Stimulated activated CD4-positive, alpha-beta T cell treated with anti-CD3 and anti-CD28 coated beads, Interleukin-1b, Interleukin-23, amount 100 ng/mL, for 24 hours (primary cell): ENCODE measurements at regions not wholly inside any gene's neighbourhood (a gene's known extent, or its start where the extent isn't known, plus 50 kb on each side); places are given as distances from the start of the nearest gene placed in this dataset.

ENCODE experiments used
- DNase-seq, 4 experiments: peaks; one replicate each; pipeline ENCODE4 v3.0.0-alpha.2; 2020; ENCODE audit warnings: low read depth in 4 of 4, low spot score in 1 of 4

DNA sequence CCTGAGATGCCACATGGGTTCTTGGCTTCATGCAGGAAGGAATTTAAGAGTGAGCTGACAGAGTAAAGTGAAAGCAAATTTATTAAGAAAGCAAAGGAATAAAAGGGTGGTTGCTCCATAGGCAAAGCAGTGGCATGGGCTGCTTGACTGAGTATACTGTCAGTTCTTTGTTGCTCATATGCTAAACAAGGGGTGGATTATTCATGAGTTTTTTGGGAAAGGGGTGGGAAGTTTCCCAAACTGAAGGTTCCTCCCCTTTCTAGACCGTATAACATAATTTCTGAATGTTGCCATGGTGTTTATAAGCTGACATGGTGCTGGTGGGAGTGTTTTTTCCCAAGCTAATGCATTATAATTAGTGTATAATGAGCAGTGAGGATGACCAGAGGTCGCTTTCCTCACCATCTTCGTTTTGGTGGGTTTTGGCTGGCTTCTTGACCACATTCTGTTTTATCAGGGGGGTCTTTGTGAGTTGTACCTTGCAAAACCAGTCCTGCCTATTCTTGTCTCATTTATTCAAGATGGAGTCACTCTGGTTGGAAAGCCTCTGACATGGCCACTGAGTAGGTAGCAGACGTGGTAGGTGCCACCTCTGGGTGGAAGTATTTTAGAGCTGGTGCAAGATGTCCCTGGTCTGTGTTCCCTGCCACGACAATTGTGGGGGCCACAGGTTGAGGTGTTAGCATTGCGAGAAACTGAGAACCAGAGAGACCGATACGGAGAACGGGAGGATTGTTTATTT, 107.5 kb upstream of the SDK1 start:
- DNase-seq = no peak

DNA sequence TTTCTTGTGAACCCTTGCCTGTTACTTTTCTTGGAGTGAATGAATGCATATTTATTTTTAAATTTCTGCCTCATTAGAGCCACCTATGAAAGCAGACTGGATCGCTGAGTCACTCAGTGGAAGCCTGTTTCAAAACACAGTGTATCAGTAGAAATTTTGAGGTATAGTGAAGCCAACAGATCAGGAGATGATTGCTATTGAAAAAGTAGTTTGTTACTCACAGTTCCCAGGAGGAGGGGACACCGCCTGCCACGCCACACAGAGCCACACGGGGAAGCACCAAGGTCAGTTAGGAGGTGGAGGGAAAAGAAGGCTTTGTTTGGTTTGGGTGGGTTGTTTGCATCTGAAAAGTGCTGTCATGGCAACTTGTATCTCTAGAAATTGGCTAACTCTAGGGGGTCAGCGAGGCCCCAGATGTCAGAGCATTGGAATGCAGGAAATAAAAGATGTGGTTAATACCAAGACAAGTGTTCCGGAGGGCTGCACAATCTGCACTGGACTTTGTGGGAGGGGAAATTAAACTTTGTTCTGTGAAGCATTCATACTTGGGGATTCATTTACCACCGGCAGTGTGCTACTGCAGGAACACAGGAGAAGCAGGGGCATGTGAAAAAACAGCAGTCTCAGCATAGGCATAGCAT, 106.4 kb upstream of the SDK1 start:
- DNase-seq = no peak

DNA sequence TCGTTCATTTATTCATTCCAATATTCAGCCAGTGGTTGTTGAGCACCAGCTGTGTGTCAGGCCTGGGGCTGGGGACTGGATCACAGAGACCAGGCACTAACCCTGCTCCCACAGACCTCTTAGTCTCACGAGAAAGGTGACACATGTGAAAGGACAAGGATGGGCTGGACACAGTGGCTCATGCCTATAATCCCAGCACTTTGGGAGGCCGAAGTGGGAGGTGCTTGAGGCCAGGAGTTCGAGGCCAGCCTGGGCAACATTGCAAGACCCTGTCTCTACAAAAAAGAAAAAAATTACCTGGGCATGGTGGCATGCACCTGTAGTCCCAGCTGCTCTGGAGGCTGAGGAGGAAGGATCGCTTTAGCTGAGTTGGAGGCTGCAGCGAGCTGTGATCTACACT, 105.9 kb upstream of the SDK1 start:
- DNase-seq = no peak

DNA sequence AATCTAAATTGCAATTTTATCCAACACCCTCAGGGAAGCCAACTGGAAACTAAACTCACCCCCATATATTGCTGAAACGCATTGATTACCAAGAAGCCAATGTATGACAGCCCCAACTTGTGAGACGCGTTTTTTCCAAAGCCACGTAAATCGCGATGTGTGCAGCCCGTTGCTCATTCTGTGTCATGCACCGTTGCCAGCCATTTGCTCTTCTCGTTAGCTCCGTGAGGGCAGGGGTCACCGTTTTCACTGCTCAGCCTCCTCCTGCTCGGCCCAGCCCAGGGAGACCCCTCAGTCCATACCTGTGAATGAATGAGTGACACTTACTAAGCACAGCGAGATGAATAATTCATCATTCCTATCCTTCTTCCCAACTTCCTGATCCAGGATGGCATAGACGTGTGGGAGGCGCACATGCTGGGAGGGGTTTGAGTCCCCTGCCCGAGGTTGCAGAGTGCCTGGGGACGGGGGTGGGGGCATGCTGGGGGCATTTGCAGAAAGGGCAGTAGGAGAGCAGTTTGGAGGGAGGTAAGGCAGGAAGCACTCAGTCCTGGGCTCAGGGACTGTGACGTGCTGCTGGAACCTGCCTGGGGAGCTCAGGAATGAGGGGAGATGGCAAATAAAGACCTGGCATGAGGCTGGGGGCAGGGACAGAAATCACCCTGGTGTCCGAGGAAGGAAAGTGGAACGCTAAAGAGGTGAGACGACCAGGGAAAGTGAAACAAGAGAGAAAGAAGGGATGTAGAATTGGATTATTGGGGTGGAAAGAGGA, 104.2 kb upstream of the SDK1 start:
- DNase-seq = no peak

GRCh38 chr7:3197567-3198213, 103.4 kb upstream of the SDK1 start:
- DNase-seq = no peak

GRCh38 chr7:3198316-3198715, 102.7 kb upstream of the SDK1 start:
- DNase-seq = no peak

- peak in 1 of 4 experiments; percentile 4 for DNase-seq
These were observed 100.5 kb upstream of the SDK1 start for GRCh38 chr7:3200504-3200903.

- no peak for DNase-seq
These were observed 99.7 kb upstream of the SDK1 start for GRCh38 chr7:3201306-3201705.

DNA sequence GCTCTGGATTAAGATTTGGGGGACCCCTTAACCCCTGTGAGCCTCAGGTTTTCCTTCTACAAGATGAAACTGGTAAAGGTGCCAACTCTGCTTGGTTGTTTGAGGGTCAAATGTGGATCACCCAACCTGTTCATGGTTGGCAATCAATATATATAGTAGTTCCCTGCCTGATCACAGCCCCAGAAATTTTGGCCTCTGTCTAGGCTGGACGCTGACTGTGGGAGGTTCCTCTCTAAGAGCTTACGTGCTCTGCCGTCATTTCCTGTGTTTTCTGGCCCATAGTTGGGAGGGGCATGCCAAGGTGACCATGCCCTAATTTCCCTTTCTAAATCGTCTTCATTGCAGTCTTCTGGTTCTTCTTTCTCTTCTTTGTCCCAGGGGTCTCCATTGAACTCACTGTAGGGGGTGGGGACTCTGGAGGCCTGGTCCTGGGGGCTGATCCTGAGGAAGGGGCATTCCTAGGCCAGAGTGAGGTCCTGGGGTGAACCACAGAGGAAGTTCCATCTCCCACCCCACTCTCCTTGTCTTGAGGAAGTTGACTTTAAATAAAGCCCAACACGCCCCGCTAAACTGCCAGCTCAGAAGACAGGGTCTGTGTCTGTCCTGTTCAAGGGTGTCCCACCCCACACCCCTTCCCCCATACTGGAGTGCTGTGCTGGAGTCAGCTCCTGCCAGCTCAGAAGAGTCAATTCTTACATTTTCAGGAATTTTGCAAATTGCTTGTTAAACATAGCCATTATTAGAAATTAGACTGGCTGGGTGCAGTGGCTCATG, 98.9 kb upstream of the SDK1 start:
- DNase-seq = no peak

DNA sequence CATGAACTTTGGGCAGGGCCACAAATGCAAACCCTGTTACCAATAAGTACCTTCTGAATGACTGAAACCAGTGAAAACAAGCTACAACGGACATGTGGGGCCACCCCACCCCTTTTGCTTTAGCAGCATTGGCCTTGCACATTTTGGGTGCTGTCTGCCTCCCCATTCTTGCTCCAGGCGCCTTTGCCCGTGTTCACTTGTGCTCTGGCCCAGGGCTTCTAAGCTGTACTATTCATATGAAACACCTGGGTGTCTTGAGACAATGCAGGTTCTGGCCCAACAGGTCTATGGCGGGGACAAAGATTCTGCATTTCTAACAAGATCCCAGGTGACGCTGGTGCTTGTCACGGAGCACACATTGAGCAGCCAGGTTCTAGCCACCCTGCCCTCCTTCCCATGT, 96.5 kb upstream of the SDK1 start:
- DNase-seq = no peak

GRCh38 chr7:3206101-3206500, 95.0 kb upstream of the SDK1 start:
- DNase-seq = no peak

DNA sequence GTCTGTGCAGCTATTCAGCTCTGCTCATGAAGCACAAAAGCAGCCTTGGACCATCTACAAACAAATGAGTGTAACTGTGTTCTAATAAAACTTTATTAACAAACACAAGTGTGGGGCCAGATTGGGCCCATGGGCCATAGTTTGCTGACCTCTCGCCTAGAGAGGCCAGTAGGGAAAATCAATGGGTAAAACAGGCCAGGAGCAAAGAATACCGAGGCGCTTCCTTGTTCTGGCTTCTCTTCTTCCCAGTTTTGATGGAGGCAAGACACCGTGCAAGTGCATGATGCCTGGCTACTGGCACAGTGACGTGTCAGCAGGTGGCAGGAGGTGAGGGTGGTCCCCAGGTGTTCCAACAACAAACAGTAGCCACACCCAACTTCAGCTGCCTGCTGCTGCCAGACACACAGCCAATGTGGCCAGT, 94.3 kb upstream of the SDK1 start:
- no peak for DNase-seq

- no peak for DNase-seq
These were observed 93.6 kb upstream of the SDK1 start for GRCh38 chr7:3207387-3207902.

- DNase-seq = no peak
These were observed 90.5 kb upstream of the SDK1 start for GRCh38 chr7:3210531-3210930.

- DNase-seq = no peak
These were observed 87.0 kb upstream of the SDK1 start for GRCh38 chr7:3214090-3214413.

DNA sequence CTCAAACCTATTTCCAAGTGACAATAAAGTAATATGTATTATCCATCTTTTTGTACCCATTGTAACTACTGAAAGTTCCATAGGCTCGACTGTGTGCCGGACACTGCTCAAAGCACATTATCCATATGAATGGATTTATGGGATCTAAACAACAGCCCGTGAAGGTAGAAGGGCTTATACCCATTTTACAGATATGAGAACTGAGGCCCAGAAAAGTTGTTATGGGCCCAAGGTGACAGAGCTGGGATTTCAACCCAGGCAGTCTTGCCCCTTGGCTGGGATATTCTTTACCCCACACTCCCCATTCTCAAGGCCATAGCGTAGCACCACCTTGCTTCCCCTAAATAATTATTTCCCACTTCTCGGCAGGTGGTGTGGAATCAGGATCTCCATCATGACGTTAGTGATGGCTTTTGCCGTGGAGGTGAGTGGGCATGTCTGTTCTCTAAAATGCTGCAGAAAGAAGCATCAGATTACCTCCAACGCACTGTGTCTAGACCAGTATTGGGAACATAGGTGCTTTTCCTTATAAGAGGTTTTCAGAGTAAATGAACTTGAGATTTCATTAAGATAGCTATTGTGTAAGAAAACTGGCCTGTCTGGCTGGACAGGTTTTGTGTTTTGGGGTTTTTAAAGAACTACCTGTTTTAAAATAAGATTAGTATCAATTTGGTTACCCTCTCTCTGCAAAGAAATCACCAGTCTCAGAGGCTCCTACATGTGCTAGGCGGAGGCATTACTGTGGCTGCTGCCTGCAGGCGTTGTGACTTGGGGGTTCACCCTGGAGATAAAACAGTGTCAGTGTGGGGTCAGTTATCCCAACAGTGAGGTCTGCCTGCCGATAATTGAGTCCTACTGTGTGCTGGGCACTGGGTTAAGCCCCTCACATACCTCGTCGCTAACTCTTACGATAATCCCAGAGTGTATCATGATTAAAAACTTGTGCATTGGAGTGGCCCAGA, 85.1 kb upstream of the SDK1 start:
- no peak for DNase-seq

- no peak for DNase-seq
These were observed 83.9 kb upstream of the SDK1 start for GRCh38 chr7:3217166-3217565.

DNA sequence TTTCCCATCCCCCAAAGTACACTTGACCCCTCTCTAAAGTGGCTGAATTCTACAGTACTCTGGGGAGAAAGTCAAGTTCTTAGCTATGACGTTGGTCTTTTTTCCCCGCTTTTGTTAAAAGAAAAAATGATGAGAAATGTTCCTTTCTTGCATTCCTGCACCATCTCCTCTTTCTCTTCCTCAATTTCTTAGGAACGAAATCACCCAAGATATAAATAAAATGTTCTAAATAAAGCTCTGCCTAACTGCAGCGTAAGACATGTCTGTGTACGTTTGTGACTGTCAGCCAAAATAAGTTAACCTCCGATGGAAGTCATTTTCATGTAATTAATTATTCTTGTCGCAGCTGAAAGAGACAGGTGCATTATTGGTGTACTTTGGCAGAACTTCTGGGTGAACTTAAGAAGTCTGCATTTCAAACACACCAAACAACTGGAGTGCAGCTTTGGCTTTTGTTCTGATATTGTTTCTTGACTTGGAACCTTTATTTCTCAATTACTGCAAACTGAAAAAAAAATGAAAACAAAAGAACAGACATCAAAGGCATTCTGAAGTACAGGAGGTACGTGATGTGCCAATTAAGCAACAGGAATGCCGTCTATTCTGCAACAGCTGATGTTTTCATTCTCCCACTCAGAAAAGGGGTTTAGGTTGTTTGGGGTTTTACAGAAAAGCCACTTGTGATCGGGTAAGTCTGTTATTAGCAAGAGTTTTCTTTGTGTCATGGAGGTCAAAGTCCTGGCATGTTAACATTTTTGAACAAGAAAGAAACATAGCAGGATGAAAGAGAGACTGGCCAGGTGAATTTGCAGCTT, 82.4 kb upstream of the SDK1 start:
- DNase-seq = no peak

DNA sequence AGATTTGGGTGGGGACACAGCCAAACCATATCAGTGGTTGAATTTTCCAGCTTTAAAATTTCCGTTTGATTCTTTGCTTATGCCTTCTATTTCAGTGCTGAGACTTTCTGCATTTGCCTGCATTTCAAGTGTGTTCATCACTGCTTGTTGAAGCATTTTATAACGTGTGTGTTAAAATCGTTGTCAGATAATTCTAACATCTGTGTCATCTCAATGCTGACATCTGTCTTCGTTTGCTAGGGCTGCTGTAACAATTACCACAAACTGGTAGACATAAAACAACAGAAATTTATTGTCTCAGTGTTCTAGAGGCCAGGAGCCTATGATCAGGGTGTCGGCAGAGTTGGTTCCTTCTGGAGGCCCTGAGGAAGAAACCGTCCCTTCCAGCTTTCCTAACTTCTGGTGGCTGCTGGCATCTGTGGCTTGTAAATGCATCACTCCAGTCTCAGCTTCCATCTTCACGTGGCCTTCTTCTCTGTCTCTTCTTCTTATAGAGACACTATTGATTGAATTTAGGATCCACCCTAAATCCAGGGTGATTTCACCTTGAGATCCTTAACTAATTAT, 71.1 kb upstream of the SDK1 start:
- no peak for DNase-seq
